Brain pericyte (primary cell): ENCODE measurements at regions not wholly inside any gene's neighbourhood (a gene's known extent, or its start where the extent isn't known, plus 50 kb on each side); places are given as distances from the start of the nearest gene placed in this dataset.
"Not testable (repeated sequence)": the region's sequence is repeated elsewhere in the genome, so short reads cannot be mapped to it uniquely, and the experiment has no call there.

Source experiments
- DNase-seq: peaks from one replicate; pipeline ENCODE4 v3.0.0-alpha.2; 2012; ENCODE audit warnings: low read depth, low spot score

- DNase-seq, result no peak
Observed at GRCh38 chr17:64785011-64785421, 122.9 kb upstream of the SMURF2 start.

- DNase-seq, result no peak
Observed at GRCh38 chr17:64784353-64785010, 122.4 kb upstream of the SMURF2 start.

- DNase-seq, result no peak
Observed at GRCh38 chr17:64783556-64784352, 121.6 kb upstream of the SMURF2 start.

GRCh38 chr17:64783031-64783461 lies 120.9 kb upstream of the SMURF2 start:
- no peak for DNase-seq

- DNase-seq, result no peak
Observed at GRCh38 chr17:64781810-64782555, 119.9 kb upstream of the SMURF2 start.

- DNase-seq, result no peak
Observed at GRCh38 chr17:64781014-64781756, 119.1 kb upstream of the SMURF2 start.

- no peak for DNase-seq
Observed at GRCh38 chr17:64780096-64781013, 118.2 kb upstream of the SMURF2 start.

GRCh38 chr17:64779376-64780095 lies 117.4 kb upstream of the SMURF2 start:
- DNase-seq, result no peak

- DNase-seq, result not testable (repeated sequence)
Observed at GRCh38 chr17:64779098-64779375, 116.9 kb upstream of the SMURF2 start.

- no peak for DNase-seq
Observed at GRCh38 chr17:64778240-64779097, 116.4 kb upstream of the SMURF2 start.

- no peak for DNase-seq
Observed at GRCh38 chr17:64777415-64778239, 115.5 kb upstream of the SMURF2 start.

GRCh38 chr17:64776720-64777414 lies 114.8 kb upstream of the SMURF2 start:
- peak; percentile 47 for DNase-seq

- DNase-seq, result no peak
Observed at GRCh38 chr17:64775701-64776570, 113.8 kb upstream of the SMURF2 start.

GRCh38 chr17:64774888-64775540 lies 112.9 kb upstream of the SMURF2 start:
- no peak for DNase-seq

- no peak for DNase-seq
Observed at GRCh38 chr17:64773836-64774761, 112.0 kb upstream of the SMURF2 start.
